ENCODE measurements at regions not wholly inside any gene's neighbourhood (a gene's known extent, or its start where the extent isn't known, plus 50 kb on each side); places are given as distances from the start of the nearest gene placed in this dataset.
"Not testable (repeated sequence)": the region's sequence is repeated elsewhere in the genome, so short reads cannot be mapped to it uniquely, and the experiment has no call there.

DNA sequence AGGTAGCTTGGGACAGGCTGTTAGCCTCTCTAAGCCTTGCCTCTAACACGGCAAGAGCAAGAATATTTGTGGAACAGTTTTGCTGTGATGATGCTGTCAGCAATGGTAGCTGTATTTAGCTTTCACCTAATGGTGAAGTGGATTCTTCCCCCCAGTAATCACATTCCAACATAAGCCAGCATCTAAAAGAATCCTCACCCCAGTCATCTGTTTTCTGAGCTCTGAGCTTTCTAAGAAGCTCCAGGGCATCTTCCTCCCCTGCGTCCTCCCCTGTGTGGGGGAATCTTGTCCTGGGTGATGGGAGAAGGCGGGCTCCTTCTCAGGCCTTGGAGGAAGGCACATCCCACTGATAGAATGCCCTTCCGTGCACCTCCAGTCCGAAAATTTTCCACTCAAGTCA is 367.6 kb downstream of the BRD1 start:
- DNase-seq (ENCODE audit: low read depth in 2 of 2), result no peak

DNA sequence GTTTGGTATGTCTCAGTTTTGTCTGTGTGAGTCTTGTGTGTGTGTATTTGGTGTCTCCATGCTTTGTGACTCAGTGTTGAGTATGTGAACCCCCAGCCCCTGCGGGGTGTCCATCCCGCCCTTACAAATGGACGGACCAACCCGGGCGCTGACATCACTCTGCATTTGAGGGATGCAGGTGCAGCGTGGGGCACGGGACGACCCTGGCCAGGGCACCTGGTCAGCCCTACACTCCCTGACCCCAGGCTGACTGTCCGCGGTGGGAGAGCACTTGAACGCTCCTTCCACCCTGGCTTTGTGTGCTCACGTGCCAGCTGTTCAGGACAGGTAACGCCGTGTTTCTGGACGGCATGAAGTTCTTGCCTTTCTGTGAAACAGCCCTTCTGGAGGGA is 369.0 kb downstream of the BRD1 start:
- no peak for DNase-seq (ENCODE audit: low read depth in 2 of 2)

DNA sequence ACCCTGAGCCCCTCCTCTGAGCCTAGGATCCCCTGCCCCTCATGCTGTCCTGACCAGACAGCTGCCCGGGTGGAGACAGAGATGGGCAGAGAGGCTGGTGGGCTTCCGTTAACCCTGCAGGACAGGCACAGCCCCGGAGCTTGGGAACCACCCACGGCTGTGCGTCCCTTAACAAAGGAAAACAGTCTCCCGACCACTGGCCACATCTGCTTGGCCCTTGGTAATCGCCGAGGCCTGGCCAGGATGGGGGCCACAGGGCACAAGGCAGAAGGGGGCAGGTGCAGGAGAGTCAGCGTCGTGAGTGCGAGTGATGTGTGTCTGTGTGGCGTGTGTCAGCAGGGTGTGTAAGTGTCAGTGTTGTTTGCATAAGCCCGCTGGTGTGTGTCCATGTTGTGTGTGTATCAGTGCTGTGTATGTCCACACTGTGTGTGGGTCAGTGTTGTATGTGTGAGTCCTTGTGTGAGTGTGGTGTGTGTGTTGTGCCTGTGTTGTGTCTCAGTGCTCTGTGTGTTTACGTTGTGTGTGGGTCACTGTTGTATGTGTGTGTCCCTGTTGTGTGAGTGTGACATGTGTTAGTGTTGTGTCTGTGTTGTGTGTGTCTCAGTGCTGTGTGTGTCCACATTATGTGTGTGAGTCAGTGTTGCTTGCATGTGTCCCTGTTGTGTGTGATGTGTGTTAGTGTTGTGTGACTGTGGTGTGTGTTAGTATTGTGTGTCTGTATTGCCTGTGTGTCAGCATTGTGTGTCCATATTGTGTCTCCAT is 369.5 kb downstream of the BRD1 start:
- DNase-seq (ENCODE audit: low read depth in 2 of 2), result no peak

DNA sequence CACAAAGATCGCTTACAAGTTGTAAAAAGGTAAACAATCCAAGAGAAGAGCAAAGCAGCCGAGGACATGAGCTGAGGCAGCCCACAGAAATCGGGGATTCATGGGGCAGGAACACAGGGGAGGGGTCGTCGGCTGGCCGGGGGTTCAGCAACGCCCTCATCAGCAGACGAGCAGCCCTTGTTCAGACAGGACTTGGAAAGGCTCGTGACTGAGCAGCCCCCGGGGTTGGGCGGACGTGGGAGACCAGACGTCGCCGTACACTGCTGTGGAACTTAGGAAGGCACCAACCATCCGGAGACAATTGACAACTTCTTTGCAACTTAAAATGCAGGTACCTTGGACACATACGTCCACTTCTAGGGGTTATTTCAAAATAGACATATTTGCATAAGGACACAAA is 370.5 kb downstream of the BRD1 start:
- no peak for DNase-seq (ENCODE audit: low read depth in 2 of 2)

DNA sequence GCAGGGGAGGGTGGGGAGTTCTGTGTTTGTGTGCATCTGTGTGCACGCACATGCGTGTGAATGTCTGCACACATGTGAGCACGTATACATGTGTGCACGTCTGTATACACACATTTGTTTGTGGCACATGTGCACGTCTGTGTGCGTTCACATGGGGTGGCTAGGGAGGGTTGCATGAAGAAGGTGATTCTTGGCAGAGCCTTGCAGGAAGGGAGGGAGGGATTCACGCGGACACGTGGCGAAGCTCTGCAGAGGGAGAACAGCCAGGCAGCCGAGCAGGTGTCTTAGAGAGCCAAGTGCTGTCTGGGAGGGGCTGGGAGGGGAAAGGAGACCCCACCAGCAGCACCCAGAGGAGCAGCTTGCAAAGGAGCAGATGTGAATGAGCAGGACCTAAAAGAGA is 372.1 kb downstream of the BRD1 start:
- DNase-seq (ENCODE audit: low read depth in 2 of 2), result no peak

DNA sequence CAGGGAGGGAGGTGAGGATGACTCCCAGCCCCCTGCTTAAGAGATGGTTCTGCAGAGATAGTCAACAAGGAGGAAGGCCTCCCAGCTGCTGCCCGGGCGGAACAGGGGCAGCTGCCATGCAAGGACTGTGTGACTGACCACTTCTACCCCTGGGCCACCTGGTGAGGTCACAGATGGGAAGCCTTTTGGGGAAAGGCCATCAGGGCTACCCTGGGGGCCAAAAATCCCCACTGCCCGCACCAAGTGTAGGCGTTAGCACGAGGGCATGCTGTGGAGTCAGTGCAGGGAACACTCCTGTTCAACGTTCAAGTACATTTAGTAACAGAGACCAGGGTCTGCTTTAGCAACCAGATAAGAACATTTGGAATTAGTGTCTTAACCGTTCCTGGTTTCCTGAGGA is 372.9 kb downstream of the BRD1 start:
- DNase-seq (ENCODE audit: low read depth in 2 of 2), result no peak

DNA sequence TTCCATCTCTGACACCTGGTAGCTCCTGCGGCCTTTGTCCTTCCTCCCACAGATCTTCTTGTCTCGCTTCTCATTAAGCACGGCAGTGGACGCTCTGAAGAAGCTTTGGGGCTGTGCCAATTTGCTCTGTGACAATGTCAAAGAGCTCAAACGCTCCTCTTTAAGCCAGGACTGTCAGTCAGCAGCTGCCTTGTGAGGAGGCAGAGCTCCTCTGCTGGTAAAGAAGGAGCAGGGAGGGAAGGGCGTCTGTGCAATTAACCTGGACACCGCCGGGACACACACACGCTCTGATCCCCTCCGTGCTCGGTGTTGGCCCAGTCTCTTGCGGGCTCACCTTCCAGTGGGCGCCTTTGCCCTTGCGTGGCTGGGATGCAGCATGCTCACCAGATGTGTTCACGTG is 373.9 kb downstream of the BRD1 start:
- no peak for DNase-seq (ENCODE audit: low read depth in 2 of 2)

DNA sequence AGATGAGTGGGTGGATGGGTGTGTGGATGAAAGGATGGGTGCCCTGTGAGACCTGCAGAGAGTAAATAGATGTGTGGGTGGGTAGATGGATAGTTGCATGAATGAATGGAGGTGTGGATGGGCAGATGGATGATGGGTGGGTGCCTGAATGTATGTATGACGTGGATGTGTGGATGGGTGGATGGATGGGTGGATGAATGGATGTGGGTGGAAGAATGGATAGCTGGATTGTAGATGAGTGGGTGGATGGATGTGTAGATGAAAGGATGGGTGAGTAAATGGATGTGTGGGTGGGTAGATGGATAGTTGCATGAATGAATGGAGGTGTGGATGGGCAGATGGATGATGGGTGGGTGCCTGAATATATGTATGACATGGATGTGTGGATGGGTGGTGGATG is 374.7 kb downstream of the BRD1 start:
- DNase-seq (ENCODE audit: low read depth in 2 of 2), result not testable (repeated sequence)

DNA sequence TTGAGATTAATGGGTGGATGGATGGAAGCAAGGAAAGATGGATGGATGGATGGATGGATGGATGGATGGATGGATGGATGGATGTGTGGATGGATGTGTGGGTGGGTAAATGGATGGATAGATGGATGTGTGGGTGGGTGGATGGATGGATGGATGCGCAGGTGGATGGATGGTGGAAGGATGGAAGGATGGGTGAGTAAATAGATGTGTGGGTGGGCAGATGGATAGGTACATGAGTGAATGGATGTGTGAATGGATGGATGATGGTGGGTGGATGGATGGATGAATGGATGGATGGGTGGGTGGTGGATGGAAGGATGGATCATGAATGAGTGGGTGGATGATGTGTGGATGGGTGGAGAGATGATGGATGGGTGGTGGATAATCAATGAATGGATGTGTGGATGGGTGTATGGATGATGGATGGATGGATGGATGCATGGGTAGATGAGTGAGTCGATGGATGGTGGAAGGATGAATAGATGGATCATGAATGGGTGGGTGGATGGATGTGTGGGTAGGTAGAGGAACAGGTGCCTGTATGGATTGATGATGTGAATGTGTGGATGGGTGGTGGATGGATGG is 375.2 kb downstream of the BRD1 start:
- no peak for DNase-seq (ENCODE audit: low read depth in 2 of 2)

DNA sequence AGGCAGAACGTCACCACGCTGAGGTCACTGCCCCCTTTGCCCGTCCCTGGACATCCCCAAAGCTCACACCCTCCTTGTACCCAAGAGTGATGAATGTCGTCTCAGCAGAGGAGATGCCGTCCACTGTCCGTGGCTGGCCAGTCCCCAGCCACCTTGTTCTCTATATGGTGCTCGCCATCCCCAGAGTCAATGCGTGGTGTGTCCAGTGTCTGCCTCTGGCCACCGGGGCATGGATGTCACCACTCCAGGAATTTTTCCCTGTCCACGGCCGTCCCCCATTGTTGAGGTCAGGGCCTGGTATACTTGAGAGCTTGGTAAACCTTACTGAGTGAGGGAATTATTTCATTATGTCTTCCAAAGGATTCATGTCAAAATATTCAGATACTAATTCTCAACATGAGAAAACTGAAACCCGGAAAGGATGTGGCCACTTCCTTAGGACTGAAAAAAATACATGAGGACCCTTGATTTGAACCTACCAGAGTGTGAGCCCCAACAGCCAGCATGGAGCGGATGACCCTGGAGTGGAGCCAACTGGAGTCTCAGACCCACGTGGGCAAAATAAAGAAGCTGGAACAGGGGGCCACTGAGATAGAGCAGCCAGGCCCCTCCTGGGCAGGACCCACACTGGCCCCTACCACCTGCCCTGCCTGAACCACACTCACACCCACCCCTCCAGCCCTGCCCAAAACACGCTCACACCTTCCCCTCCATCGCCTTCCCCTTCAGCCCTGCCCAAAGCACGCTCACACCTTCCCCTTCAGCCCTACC is 376.4 kb downstream of the BRD1 start:
- no peak for DNase-seq (ENCODE audit: low read depth in 2 of 2)

DNA sequence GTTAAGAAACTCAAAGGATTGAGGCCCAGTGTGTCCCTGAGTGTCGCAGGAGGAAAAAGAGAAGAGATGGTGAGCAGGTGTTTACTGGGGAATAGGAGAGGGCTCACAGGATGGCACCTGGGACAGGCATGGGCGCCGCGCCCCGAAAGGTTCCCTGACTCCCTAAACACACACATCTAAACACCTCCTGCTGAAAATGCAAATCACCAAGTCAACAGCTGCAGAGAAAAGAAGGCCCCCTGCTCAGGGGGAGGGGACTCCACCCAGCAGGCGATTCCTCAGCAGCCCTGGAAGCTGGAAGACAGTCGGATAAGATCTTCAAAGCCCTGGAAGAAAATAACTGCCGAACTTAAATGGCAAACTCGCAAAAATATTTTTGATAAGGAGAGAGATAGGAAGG is 377.2 kb downstream of the BRD1 start:
- no peak for DNase-seq (ENCODE audit: low read depth in 2 of 2)

DNA sequence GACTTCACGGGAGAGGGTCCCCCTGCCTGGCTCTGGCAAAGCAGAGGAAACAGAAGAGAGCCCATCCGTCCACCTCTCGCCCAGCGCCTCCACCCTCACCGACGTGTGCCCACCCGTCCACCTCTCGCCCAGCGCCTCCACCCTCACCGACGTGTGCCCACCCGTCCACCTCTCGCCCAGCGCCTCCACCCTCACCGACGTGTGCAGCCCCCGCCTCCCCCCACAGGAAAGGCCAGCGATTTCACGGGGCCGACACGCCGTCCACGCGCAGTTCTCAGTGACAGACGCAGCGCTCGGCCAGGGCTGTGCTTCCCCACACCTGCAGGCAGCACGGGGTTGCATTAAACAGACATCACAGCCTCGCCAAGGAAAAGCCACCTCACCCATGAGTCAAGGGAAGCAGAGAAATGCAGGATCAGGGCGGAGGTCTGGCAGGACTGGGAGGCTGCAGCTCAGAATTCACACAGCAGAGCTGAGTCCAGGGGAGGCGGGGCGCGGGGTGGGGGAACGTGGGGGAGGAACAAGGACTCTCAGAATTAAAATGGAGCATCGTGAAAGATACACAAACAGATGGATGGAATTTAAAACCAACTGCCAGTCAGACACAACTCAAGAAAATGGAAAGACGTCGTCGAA is 377.7 kb downstream of the BRD1 start:
- DNase-seq (ENCODE audit: low read depth in 2 of 2), result no peak

DNA sequence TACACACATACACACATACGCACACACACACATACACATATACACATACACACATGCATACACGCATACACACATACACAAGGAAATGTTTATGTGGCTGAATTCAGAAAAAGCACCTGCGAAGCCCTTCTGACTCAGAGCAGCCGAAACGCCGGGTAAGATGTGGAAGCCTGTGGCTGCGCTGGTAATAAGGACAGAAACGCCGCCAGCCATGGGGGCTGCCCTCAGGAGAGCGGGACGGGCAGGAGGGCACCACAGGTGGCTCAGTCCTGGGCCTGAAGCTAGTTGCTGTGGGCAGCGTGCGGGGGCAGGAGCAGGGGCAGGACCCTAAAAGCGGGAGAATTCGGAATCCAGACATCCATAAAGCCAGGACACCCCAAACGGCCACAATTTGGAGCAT is 378.3 kb downstream of the BRD1 start:
- no peak for DNase-seq (ENCODE audit: low read depth in 2 of 2)

DNA sequence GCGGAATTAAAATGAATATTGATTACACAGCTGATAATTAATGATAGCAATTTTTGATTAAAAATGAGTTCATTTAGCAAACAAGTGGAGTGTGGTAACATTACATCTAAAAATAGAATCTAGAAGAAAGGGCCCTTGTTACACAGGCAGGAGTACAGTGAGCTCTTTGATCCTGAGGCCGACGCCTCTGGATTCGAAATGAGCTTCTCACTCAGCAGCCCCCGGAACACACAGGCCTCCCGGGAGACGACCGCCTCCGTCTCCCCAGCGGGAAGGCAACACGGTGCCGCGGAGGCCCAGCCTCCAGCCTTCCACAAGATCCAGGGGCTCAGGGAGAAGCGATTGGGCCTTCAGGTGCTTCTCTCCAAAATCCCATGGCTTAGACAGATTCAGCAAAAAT is 379.1 kb downstream of the BRD1 start:
- no peak for DNase-seq (ENCODE audit: low read depth in 2 of 2)

DNA sequence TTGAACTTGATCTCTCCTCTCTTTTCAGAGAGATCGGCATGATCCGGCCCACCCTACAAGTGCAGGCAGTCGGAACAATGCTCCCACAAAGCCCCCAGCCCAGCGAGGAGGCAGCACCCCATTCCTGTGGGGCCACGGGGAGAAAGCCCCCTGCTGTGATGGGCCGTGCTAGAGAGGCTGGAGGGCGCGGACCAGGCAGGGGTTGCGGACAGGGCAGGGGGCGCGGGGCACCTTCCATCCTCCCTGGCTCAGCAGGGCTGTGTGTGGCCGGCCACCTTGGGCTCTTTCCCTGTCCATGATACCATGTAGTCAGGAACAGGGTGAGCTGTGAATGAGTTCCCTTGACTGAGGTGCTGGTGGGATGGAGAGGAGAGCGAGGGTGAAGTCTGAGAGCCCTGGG is 379.8 kb downstream of the BRD1 start:
- no peak for DNase-seq (ENCODE audit: low read depth in 2 of 2)

DNA sequence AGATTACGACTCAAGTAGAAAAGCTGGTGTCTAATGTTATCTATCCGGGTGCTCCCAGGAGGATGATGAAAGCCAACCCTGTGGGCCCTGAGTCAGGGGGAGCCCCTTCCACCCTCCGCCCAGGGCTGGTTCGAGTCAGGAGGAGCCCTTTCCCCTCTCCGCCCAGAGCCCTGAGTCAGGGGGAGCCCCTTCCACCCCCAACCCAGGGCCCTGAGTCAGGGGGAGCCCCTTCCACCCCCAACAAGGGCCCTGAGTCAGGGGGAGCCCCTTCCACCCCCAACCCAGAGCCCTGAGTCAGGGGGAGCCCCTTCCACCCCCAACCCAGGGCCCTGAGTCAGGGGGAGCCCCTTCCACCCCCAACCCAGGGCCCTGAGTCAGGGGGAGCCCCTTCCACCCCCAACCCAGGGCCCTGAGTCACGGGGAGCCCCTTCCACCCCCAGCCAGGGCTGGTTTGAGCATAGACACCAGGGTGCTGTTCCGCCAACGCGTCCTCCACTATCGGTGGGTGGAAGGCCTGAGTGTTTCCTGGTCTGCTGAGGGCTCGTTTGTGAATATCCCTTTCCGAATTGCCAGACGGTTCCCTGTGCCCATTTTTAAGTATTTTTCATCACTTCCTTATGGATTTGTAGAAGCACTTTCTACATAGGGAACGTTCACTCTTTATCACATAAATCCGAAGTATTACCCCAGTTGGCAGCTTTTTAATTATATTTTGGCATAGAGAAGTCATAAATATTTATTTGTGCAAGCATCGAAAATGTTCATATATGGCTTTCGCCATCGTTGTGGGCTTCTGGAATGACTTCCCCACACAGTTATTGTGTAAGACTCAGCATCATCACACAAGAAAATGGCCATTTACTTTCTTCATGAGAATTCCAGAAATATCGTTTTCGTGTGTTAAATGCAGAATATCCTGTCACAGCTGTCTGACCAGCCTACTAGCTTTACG is 380.6 kb downstream of the BRD1 start:
- no peak for DNase-seq (ENCODE audit: low read depth in 2 of 2)

DNA sequence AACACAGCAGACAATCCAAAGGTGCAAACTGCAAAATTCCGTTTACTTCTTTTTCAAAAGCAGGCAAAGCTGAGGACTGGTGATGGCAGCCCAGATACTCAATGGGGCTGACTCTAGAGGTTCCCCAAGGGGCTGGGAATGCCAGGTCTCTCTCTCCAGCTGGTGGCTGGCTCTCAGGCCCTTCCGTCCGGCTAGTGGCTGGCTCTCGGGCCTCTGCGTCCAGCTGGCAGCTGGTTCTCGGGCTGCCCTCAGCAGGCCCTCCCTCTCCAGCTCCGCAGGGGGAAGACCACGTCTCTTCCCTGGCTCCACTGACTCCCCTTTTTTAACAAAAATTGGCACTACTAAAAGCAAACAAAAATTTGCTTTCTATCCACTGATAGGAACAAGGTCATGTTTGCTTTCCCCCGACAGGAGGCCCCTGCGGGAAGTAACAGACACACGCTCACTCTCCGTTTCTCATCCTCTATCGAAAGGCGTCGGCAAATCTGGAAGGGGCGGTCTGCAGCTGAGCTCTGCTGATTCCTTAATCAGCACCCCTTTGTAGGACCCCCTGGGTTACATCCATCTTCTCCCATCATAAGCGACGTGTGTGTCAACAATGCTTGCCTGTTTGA is 381.4 kb downstream of the BRD1 start:
- no peak for DNase-seq (ENCODE audit: low read depth in 2 of 2)

DNA sequence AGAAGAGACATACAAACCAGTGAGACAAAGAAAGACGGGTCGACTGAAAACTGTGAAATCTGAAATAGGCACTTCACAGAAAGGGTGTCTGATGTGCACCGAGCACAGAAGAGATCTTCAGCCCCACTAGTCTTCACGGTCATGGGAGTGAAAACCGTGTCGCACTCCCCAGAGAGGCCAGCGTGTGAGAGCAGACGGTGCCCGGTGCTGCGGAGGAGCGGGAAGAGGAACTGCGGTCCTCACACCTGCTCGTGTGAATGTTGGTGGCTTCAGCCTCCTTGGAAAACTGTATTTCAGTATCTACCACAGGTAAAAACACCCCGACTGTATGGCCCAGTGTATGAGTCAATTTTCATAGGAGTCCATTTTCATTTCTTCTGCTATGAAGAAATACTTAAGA is 382.9 kb downstream of the BRD1 start:
- no peak for DNase-seq (ENCODE audit: low read depth in 2 of 2)

DNA sequence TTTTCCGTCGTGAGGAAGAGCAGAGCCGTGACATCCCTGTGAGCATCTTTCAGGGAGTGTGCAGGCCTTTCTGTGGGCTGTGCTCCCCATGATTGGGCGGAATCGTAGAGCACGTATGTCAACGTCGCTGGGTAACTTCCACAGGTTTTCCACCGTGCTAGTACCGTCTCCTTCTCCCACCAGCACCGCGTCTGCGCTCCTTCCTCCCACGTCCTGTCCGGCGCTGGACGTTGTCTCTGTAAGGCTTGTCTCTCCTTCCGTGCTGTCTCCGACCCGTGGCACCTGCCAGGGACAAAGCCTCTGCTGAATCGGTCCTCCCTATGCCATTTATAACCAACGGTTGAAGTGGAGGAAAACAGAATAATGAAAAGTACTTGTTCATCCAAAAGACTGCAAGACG is 386.7 kb downstream of the BRD1 start:
- DNase-seq (ENCODE audit: low read depth in 2 of 2), result no peak

DNA sequence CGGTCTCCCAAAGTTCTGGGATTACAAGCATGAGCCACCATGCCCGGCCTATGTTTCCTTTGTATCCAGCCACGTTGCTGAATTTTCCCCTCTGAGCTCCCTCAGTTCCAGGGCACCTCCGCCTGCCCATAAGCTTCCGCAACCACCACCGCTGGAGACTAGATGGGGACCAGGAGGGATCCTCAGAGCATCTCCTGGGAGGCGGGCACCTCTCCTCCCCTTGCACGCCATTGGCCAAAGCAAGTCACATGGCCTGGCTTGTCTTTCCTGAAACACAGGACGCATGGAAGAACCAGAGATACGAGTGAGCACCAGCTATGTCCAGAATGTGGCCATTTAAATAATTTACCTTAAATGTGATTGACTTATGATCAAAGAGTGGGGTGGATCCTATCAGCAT is 388.3 kb downstream of the BRD1 start:
- no peak for DNase-seq (ENCODE audit: low read depth in 2 of 2)

DNA sequence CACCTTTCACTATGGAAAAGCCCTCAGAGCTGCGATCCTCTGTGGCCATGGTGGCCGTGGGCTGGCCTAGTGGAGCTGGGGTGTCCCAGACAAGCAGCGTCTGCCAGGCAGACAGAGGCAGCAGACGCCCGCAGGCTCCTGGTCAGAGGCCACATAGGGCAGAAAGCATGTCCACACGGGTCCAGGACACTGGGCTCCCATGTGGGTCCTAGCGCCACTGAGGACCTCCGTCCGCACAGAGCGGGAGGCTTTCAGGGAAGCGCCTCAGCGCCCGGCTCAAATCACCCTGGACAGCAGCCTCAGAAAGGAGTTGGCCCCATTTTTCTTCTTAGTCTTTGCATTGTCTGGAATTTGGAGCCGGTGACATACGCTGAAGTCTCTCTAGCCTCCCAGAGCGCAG is 389.7 kb downstream of the BRD1 start:
- no peak for DNase-seq (ENCODE audit: low read depth in 2 of 2)
